K562 (cell line): ENCODE measurements at regions not wholly inside any gene's neighbourhood (a gene's known extent, or its start where the extent isn't known, plus 50 kb on each side); places are given as distances from the start of the nearest gene placed in this dataset.

Source experiments
- CHCHD3 ChIP-seq: fragments of 250-450 bp; sonication (Bioruptor Pico); IDR thresholded peaks from 2 replicates; pipeline ENCODE4 v2.1.2; 2022; ENCODE audit warnings: mild to moderate bottlenecking
- CREBBP ChIP-seq: IDR thresholded peaks from one replicate; pipeline ENCODE4 v1.6.1; 2012; ENCODE audit warnings: low read depth, mild to moderate bottlenecking, control low read depth, inconsistent platforms, low read length
- E2F3 ChIP-seq: fragments of 250-450 bp; sonication (Bioruptor Pico); IDR thresholded peaks from 2 replicates; pipeline ENCODE4 v1.4.0; 2020; ENCODE audit warnings: mild to moderate bottlenecking
- GTF2F1 ChIP-seq: IDR thresholded peaks from 2 replicates; pipeline ENCODE4 v1.6.1; 2011; ENCODE audit warnings: low read depth, low read length, improper control_type of control experiment
- HNRNPH1 ChIP-seq: fragments of 200-400 bp; formaldehyde crosslinking; optimal IDR thresholded peaks from 2 replicates; pipeline ENCODE3; 2017; ENCODE audit warnings: low read depth, mild to moderate bottlenecking, low read length, moderate library complexity
- KAT2B ChIP-seq: IDR thresholded peaks from one replicate; pipeline ENCODE4 v1.6.1; 2012; ENCODE audit warnings: low read depth, mild to moderate bottlenecking, control low read depth, inconsistent platforms, low read length, moderate library complexity
- RAD21 ChIP-seq, 2 experiments: fragments of 250-450 bp in 1 of 2; fragments of 450-650 bp in 1 of 2; sonication (Bioruptor Pico) in 1 of 2; formaldehyde crosslinking in 1 of 2; IDR thresholded peaks in 1 of 2; conservative IDR thresholded peaks in 1 of 2; 2 replicates each; pipeline versions ENCODE4 v1.4.0 to v1.8.0; 2020 to 2022; ENCODE audit warnings: mild to moderate bottlenecking in 2 of 2, moderate library complexity in 1 of 2
- RFX5 ChIP-seq: IDR thresholded peaks from 2 replicates; pipeline ENCODE4 v1.6.1; 2011; ENCODE audit warnings: low read depth, mild to moderate bottlenecking, improper control_type of control experiment, low read length
- TF ChIP-seq, protein P1 (sequence below): sonication (generic); formaldehyde crosslinking; IDR thresholded peaks from 2 replicates; pipeline ENCODE4 v1.8.0; 2022; ENCODE audit warnings: missing genetic modification reagents, mild to moderate bottlenecking, borderline replicate concordance

DNA sequence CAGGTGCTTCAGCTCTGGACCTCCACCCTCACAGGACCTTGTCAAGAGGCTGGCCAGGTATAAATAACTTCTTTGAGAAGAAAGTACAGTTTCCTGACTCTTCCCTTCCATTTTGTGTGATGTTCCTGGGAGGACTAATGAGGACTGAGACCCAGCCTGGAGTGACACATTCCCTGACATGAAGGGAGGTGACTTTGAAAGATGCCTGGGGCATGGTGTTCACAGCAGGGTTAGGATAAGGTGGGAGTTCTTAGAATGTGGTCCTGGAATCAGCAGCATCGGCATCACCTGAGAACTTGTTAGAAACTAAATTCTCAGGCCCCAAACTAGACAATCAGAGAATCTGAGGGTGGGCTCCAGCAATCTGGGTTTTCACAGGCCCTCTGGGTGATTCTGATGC lies 224.9 kb upstream of the BOD1L1 start:
- TF ChIP-seq RAD21 (CRISPR knock-in tag; conservative IDR thresholded peaks at IDR 0.05 in 1 of 2, IDR thresholded peaks at IDR 0.05 in 1 of 2) (no peak), CREBBP (no peak), E2F3 (CRISPR knock-in tag) (no peak), RFX5 (no peak), KAT2B (no peak), HNRNPH1 (no peak), GTF2F1 (no peak), CHCHD3 (CRISPR knock-in tag) (no peak)
- TF ChIP-seq, protein P1, sequence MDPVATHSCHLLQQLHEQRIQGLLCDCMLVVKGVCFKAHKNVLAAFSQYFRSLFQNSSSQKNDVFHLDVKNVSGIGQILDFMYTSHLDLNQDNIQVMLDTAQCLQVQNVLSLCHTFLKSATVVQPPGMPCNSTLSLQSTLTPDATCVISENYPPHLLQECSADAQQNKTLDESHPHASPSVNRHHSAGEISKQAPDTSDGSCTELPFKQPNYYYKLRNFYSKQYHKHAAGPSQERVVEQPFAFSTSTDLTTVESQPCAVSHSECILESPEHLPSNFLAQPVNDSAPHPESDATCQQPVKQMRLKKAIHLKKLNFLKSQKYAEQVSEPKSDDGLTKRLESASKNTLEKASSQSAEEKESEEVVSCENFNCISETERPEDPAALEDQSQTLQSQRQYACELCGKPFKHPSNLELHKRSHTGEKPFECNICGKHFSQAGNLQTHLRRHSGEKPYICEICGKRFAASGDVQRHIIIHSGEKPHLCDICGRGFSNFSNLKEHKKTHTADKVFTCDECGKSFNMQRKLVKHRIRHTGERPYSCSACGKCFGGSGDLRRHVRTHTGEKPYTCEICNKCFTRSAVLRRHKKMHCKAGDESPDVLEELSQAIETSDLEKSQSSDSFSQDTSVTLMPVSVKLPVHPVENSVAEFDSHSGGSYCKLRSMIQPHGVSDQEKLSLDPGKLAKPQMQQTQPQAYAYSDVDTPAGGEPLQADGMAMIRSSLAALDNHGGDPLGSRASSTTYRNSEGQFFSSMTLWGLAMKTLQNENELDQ (CRISPR knock-in tag), result no peak
